NOMO-1 treated with dmso at 0.1 percent for 144 hours (cell line): ENCODE measurements at regions not wholly inside any gene's neighbourhood (a gene's known extent, or its start where the extent isn't known, plus 50 kb on each side); places are given as distances from the start of the nearest gene placed in this dataset.
"Not testable (repeated sequence)": the region's sequence is repeated elsewhere in the genome, so short reads cannot be mapped to it uniquely, and the experiment has no call there.

ENCODE experiments used
- DNase-seq: peaks from one replicate; lab custom pipeline; 2025; ENCODE audit not compliant: unreplicated experiment; lab: John Stamatoyannopoulos, UW

- DNase-seq, result no peak
Observed at GRCh38 chr9:1910269-1910811, 104.8 kb upstream of the SMARCA2 start.

GRCh38 chr9:1913631-1914330, 101.4 kb upstream of the SMARCA2 start:
- DNase-seq, result no peak

- no peak for DNase-seq
Observed at GRCh38 chr9:1916095-1916494, 99.1 kb upstream of the SMARCA2 start.

- no peak for DNase-seq
Observed at GRCh38 chr9:1916655-1917054, 98.5 kb upstream of the SMARCA2 start.

- no peak for DNase-seq
Observed at GRCh38 chr9:1917396-1917935, 97.7 kb upstream of the SMARCA2 start.

GRCh38 chr9:1918108-1918507, 97.0 kb upstream of the SMARCA2 start:
- DNase-seq, result no peak

- no peak for DNase-seq
Observed at GRCh38 chr9:1918622-1919021, 96.5 kb upstream of the SMARCA2 start.

- no peak for DNase-seq
Observed at GRCh38 chr9:1919229-1919628, 95.9 kb upstream of the SMARCA2 start.

GRCh38 chr9:1920386-1920785, 94.8 kb upstream of the SMARCA2 start:
- DNase-seq, result no peak

- no peak for DNase-seq
Observed at GRCh38 chr9:1922026-1922425, 93.1 kb upstream of the SMARCA2 start.

GRCh38 chr9:1927546-1927945, 87.6 kb upstream of the SMARCA2 start:
- DNase-seq, result no peak

GRCh38 chr9:1929134-1929533, 86.0 kb upstream of the SMARCA2 start:
- no peak for DNase-seq

GRCh38 chr9:1929722-1930244, 85.4 kb upstream of the SMARCA2 start:
- no peak for DNase-seq

GRCh38 chr9:1930245-1930736, 84.9 kb upstream of the SMARCA2 start:
- DNase-seq, result not testable (repeated sequence)

- no peak for DNase-seq
Observed at GRCh38 chr9:1938135-1938534, 77.0 kb upstream of the SMARCA2 start.

GRCh38 chr9:1938675-1939170, 76.4 kb upstream of the SMARCA2 start:
- DNase-seq, result no peak

GRCh38 chr9:1939466-1939865, 75.7 kb upstream of the SMARCA2 start:
- no peak for DNase-seq

- DNase-seq, result no peak
Observed at GRCh38 chr9:1939926-1940368, 75.2 kb upstream of the SMARCA2 start.

GRCh38 chr9:1941989-1942388, 73.2 kb upstream of the SMARCA2 start:
- no peak for DNase-seq

GRCh38 chr9:1946526-1947283, 68.4 kb upstream of the SMARCA2 start:
- DNase-seq, result no peak

- no peak for DNase-seq
Observed at GRCh38 chr9:1947438-1947837, 67.7 kb upstream of the SMARCA2 start.
